Amygdala (tissue), 56 donors: ENCODE measurements at regions not wholly inside any gene's neighbourhood (a gene's known extent, or its start where the extent isn't known, plus 50 kb on each side); places are given as distances from the start of the nearest gene placed in this dataset.
"Not testable (repeated sequence)": the region's sequence is repeated elsewhere in the genome, so short reads cannot be mapped to it uniquely, and the experiment has no call there.

Experiments used
- DNase-seq, 56 donors: peaks; one replicate each; lab custom pipeline; 2025; lab: John Stamatoyannopoulos, UW

DNA sequence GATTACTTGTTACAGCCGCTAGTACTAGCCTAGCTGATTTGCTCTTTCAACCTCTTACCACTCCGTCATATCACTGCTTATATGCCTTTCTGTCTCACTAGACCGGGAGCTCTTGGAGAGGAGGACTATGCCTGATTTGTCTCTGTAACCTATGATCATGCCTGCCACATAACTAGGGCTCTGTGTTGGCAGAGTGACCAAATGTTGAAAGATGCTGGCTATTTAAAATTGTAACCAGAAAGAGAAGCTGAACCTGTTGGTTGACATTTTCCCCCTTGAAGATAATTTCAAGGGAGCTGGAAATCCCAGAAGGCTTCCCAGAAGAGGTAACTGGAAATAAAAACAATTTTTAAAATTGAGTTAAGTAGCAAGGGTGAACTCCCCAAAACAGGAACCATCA is 124.1 kb upstream of the MYCN start:
- DNase-seq, result no peak

DNA sequence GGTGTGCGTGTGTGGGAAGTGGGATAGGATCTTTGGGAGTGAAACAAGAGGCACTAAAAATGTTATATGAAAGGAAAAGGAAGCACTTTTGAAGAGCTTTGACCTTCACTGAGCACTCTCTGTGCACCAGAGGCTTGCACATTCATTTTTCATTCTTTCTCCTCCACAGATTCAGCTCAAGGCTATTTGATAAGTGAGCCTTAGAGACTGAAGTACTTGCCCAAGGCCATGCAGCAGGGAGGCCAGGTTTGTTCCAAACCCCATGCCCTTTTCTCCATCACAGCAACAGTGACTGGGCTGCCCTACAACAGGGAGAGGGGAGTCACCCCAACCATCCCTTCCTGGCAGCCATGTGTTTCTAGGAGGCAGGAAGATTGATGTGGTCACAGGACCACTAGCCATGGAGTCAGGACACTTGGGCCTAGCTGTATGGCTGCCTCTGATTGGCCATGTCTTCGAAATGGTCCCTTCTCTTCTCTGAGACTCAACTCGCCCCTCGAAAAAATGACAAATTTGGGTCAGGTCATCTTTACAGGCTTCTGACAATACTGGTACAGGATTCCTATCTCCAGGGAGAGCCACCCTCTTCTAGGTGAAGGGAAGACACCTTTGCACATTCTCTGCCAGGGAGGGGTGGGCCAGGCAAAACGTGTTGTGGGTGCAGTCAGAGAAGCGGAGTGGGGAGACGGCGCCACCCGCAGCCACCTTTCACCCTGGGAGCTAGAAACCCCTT is 123.5 kb upstream of the MYCN start:
- DNase-seq, result no peak

DNA sequence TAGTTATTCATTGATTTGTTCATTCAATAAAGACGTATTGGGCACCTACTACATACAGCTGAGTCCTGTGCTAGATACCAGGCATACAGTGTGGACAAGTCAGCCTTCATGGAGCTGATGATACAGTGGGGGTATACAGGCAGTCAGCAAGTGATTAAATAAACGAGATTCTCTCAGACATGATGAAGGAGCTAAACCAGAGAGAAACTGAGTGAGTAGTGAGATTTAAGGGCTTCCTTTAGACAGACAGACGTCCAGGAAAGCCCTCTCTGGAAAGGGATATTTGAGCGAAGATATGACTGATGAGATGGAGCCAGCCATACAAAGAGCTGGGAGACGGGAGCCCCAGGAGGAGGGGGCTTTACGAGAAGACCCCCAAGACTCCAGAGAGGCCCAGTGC is 122.6 kb upstream of the MYCN start:
- DNase-seq, result no peak

DNA sequence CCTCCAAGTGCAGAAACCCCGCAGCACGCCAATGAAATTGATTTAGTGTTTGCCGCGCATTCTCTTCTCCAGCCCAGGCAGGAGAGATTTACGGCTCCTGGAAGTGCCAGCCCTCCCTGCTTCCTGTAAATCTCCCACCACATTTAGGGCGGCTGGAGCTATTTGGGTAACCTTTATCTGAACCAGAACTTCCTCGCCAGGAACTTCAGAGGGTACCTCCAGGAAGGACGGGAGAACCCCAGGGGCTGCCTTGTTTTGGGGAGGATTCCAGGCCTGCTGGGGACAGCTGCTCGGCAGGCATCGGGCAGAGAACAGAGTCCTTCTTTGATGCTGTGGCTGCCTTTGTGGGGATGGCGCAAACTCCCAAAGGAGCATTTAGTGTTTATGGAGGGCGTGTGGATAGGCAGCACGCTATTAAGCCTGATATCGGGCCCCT is 122.0 kb upstream of the MYCN start:
- no peak for DNase-seq

DNA sequence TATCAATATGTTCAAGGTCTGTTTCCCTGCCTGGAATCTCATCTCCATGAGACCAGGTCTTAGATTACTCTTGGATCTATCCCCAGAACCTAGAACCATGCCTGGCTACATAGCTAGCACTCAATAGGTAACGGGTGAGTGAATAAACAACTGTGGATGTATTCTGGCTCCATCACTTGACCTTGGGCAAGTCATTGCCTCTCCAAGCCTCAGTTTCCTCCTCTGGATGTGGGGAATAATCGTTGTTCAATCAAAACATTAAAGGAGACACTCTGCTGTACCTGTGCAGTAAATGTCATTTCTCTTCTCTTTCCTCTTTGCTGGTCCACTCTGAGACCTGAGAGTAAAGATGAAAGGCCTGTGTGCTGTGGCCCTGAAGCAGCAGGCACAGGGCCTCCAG is 121.5 kb upstream of the MYCN start:
- DNase-seq, result no peak

DNA sequence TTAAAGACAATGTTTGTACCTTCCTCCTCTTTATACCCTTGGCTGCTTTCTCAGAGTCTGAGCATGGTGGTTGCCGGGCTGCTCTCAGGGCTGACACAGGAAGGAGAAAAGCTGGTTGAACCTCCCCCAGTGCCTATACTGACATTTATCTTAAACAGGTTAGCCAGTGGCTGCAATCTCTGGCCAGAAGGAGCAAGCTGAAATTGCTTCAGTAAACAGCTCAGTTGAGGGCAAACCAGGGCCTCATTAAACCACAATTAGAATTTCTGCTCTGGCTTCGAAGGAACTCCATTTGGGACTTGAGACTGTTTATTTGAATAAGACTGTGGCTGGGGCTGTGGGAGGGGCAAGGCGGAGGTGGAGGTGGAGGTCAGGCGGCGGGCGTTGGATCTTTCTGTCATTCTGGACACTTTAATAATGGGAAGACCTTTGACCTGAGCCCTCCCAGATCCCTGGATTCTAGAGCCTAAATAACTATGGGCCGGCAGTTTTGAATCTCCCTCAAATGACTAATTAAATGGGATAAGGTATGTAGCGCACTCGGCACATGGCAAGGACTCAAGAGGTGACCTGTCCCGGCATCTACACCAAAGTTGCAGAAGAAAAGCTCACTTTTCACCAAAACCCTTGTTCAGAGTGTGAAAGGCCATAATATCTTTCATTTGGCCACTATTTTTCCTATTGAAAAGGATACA is 120.6 kb upstream of the MYCN start:
- DNase-seq, result no peak

DNA sequence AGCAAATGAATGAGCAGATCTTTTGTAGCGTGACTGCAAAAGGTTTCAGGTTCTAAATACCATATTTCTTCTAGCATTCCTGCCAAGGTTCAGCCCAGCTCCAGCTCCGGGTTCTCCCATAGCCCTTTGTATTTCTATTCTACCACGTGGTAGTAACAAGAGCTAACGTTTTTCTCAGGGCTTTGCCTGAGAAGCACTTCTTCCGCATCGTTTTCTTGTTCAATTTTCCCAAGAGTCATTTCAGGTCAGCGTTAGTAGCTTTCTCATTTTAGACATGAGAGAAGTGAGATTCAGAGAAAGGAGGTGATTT is 120.1 kb upstream of the MYCN start:
- no peak for DNase-seq

DNA sequence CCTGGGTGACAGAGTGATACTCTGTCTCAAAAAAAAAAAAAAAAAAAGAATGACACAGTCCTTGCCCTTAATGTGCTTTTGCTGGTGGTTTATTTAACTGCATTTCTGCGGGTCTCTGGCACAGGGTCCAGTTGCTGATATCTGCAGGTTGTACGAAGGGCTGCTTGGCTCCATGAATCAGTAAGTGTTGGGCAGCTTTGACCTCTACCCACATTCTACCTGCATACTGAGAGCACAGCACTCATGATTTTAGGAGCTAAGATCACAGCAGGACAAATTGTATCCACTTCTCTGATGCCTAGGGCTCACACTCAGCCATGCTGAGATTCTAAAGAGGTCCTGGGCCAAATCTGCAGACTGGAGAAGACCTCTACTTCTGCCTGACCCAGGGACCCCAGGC is 119.4 kb upstream of the MYCN start:
- DNase-seq, result no peak

DNA sequence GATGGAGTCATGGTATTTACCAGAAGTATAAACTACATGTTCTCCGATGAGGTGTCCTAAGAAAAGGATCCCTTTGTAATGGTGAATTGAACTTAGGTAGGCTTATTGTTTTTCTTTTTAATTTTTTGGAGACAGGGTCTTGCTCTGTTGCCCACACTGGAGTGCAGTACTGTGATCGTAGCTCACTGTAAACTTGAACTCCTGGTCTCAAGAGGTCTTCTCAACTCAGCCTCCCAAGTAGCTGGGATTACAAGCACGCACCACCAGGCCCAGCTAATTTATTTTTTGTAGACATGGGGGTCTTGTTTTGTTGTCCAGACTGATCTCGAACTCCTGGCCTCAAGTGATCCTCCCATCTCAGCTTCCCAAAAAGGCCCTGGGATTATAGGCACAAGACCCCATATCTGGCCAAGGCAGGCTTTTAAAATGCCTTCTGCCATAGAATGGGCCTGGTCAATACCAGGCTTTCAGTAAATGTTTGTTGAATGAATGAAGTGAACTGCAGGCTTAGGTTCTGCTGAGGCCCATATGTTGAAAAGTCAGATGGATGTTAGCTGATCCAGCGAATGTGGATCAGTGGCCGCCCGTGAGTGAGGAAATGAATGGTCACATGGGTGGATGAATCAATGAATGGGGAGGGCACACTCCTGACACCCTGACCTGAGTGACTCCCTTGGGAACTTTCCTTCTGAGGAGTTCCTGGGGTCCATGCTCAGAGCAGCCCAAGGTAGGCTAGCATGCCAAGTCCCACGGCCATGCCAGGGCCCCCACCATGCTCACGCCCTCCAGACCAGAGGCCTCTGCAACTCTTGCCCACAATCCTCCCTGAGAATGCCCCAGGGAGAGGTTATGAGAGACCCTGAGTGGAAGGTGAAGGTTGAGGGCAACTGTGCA is 118.0 kb upstream of the MYCN start:
- no peak for DNase-seq

DNA sequence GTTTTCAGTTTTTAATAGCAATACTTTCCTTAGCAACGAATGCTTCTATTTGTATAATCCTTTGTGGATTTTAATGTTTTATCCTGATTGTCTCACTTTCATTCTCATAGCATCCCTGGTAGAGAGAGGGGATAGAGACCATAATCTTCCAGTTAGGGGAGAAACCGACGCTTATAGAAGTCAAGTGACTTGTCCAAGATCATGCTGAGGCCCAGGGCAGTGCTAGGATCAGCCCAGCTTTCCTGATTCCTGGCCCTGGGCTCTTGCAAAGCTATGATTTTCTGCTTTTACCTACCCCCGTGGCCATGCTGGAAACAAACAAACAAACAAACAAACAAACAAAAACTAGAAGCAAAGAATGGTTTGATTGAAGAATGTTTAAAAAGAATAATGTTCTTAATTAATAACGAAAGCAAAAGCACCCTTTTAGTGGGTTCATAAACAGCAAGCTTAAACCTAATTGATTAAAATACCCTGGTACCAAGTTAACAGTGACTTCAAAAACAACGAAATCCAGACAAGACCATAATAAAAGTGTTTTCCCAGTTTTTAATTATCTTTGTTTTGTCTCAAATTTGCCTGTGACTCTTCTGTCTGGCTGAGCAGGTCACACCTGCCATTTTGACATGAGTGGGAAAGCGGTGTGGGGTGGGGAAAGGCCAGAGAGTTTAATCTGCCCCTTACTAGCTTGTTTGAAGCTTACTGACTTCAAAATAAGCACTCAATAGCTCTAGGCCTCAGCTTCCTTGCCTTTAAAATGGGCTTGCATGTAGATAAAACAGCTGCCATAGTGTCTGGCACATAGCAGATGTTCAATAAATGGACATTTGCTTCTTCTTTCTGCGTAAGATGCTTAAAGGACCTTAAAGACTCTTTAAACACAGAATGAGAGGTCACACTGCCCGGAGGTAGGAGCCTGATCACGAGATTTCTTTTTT is 116.6 kb upstream of the MYCN start:
- no peak for DNase-seq

DNA sequence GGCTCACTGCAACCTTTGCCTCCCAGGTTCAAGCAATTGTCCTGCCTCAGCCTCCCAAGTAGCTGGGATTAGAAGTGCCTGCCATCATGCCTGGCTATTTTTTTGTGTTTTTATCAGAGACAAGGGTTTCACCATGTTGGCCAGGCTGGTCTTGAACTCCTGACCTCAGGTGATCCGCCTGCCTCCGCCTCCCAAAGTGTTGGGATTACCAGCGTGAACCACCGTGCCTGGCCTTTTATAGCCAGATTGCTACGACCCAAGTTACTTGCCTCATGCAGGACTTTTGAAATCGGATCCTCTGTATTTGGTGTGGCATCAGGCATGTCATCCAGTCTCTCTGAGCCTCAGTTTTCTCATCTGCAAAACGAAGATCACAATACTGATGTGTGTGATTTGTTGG is 115.9 kb upstream of the MYCN start:
- not testable (repeated sequence) for DNase-seq

DNA sequence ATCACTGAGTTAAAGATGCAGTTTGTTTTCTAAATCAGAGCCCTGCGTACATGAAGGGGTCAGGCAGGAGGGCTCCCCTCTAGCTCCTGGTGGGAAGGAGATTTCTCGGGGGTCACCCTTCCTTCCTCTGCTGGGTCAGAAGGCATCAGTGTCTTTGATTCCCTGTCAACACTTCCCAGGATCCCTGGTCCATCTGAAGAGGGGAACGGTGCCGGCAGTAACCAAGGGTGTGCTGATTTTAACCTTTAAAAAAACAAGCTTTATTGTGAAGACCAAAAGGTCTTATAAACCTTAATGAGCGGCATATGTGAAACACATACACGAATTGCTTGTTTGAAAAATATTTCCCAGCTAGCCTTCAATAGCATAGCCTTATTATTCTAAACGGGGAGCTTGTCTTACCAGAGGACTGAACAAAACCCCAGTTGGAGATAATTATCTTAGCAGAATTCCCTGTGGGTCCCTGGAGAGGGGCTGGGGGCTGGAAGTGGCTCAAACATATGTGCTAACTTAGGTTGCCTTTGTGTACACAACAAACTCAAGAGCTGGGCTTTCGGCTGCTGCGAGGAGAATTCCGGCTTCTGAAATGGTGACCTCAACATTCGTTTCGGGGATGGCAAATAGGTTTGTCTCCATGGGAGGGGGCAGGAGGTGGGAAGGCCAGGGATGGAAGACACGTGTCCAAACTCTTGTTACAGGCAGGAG is 114.9 kb upstream of the MYCN start:
- DNase-seq, result no peak

DNA sequence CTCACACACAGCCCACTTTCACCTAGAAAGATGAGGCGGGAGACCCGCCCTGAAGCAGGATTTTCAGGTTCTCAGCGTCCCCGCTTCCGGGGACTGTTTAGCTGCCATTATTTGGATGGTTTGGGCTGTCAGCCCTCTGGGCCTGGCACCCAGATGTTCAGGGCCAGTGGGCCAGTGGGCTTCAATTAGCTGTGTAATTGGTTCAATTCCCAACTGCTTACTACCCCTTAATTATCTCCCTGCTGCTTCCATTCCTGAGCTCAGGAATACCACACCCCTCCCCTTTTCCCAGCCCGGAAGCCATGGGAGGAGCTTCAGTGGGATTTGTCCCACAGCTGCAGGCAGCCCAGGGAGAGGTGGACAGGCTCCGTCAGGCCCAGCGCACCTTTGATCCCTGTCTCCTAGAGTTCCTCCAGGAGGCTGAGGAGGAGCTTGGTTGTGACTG is 114.1 kb upstream of the MYCN start:
- no peak for DNase-seq

DNA sequence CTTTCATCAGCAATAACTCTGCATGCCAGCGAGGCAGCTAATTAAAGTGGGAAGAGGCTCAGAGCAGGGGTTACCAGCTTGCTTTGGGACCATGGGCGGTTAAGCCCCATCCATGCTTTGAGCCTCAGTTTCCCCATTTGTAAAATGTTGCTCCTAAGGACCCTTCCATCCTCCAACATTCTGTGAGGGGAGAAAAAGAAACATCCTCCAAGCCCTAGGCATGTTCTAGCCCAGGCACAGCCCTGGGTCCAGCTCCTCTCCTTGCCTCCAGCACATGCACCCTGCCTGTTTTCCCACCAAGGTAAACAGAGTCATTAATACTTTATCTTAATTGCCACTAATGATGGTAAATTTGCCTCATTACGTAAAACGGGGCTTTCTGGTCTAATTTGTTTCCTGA is 113.3 kb upstream of the MYCN start:
- no peak for DNase-seq

DNA sequence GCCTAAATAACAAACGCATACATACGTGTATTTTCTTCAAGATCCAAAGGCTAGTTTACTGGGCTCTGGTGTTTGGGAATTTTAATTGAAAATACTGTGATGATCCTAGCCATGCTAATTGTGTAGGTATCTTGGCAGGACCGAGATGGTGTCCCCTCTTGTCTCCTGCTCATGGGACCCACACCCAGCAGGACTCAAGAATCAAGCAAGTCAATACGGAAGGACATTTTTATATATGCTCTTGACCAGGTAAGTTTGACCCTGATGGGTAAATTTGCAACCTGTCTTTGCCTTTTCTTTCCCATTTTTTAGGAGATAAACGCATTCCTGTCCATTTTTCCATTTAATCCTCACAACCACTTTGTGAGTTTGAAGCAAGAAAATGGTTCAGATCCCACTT is 111.8 kb upstream of the MYCN start:
- no peak for DNase-seq

DNA sequence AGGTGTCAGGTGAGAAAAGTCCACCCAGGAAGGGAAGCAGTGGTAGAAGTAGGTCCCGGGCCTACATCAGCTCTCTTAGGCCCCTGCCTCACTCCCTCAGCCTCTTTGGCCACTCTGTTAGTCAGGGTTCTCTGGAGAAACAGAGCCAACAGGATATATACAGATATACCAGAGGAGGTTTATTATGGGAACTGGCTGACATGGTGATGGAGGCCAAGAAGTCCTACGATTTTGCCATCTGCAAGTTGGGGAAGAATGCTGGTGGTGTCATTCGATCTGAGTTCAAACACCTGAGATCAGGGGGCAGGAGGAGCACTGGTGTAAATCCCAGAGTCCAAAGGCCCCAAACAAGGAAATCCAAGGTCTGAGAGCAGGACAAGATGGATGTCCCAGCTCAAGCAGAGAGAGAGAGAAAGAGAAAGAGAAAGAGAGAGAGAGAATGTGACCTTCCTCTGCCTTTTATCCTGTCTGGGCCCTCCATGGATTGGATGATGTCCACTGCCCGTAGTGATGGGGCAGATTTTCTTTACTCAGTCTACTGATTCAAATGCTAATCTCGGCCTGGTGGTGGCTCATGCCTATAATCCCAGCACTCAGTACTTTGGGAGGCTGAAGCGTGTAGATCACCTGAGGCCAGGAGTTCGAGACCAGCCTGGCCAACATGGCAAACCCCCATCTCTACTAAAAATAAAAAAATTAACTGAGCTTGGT is 111.1 kb upstream of the MYCN start:
- no peak for DNase-seq

DNA sequence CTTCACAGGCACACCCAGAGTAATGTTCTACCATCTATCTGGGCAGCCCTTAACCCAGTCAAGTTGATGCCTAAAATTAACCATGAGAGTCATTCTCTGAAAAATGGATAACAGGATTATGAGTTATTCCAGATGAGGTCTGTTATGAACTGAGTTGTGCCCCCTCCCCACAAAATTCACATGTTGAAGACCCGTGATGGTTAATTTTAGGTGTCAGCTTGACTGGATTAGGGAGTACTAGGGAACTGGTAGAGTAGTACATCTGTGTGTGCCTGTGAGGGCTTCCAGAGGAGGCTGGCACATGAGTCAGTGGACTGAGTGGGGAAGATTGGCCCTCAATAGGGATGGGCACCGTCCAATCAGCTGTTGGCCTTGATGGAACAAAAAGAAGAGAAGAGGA is 110.4 kb upstream of the MYCN start:
- DNase-seq, result no peak

DNA sequence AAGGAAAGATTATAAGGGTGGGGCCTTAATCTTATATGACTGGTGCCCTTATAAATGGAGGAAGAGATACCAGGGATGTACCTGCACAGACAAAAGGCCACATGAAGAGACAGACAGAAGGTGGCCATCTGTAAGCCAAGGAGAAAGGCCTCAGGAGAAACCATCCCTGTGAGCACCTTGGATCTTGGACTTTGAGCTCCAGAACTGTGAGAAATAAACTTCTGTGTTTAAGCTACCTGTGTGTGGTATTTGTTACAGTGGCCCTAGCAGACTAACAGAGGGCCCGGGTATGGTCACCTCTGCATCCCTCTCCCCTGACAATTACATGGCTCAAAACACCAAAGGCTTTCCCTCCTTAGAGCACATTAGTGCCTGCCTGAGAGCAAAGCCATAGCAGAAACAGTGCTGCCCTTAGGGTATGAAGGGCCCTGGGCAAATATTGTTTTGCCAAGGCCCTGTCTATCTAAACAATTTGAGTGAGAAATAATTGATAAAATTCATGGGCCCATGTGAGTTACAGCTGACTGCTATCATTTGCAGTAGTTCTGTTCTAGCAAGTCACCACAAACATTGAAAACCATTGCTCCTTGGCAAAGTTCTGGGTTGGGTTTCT is 109.3 kb upstream of the MYCN start:
- DNase-seq, result no peak
